ENCODE measurements at regions not wholly inside any gene's neighbourhood (a gene's known extent, or its start where the extent isn't known, plus 50 kb on each side); places are given as distances from the start of the nearest gene placed in this dataset.

GRCh38 chr12:124677552-124678356 lies 110.3 kb upstream of the NCOR2 start:
- no peak overlapping the region for H3K4me2 ChIP-seq (ENCODE audit: low read length)
- no peaks in the 10 kb centered on the region for H3K27me3 ChIP-seq (ENCODE audit: low read depth, low read length)
- no peak overlapping the region for H3K4me3 ChIP-seq (ENCODE audit: low read length)
- no peaks in the 10 kb centered on the region for H3K36me3 ChIP-seq (replicated peaks; ENCODE audit: low read depth, low read length)
- H3K4me1 ChIP-seq (ENCODE audit: low read length), result peaks cover 12% of the 10 kb centered on the region
- no peak overlapping the region for H3K9ac ChIP-seq (ENCODE audit: low read length)
- no peak for TF ChIP-seq EZH2phosphoT487 (IDR thresholded peaks at IDR 0.05; ENCODE audit: low read depth)
- no peak for TF ChIP-seq CTCF (IDR thresholded peaks at IDR 0.05; ENCODE audit: low read depth, low read length)
- H3K27ac ChIP-seq (ENCODE audit: low read length), result no peak overlapping the region
- H3K79me2 ChIP-seq (ENCODE audit: low read length), result no peaks in the 10 kb centered on the region
- no peaks in the 10 kb centered on the region for H3K9me3 ChIP-seq (ENCODE audit: insufficient read depth, low read length)
- no peaks in the 10 kb centered on the region for H4K20me1 ChIP-seq (ENCODE audit: insufficient read depth, low read length)
- H2AFZ ChIP-seq (ENCODE audit: low read depth, low read length), result no peak overlapping the region

- H4K20me1 ChIP-seq (ENCODE audit: insufficient read depth, low read length), result no peaks in the 10 kb centered on the region
- no peak overlapping the region for H3K27ac ChIP-seq (ENCODE audit: low read length)
- H3K9me3 ChIP-seq (ENCODE audit: insufficient read depth, low read length), result no peaks in the 10 kb centered on the region
- TF ChIP-seq CTCF (IDR thresholded peaks at IDR 0.05; ENCODE audit: low read depth, low read length), result no peak
- TF ChIP-seq EZH2phosphoT487 (IDR thresholded peaks at IDR 0.05; ENCODE audit: low read depth), result no peak
- H3K4me1 ChIP-seq (ENCODE audit: low read length), result peaks cover 12% of the 10 kb centered on the region
- no peaks in the 10 kb centered on the region for H3K27me3 ChIP-seq (ENCODE audit: low read depth, low read length)
- H3K4me2 ChIP-seq (ENCODE audit: low read length), result no peak overlapping the region
- no peak overlapping the region for H3K9ac ChIP-seq (ENCODE audit: low read length)
- H3K4me3 ChIP-seq (ENCODE audit: low read length), result no peak overlapping the region
- H2AFZ ChIP-seq (ENCODE audit: low read depth, low read length), result no peak overlapping the region
- H3K36me3 ChIP-seq (replicated peaks; ENCODE audit: low read depth, low read length), result no peaks in the 10 kb centered on the region
- H3K79me2 ChIP-seq (ENCODE audit: low read length), result no peaks in the 10 kb centered on the region
These were observed 109.5 kb upstream of the NCOR2 start for GRCh38 chr12:124676714-124677462.

- Histone ChIP-seq H3K4me1 (ENCODE audit: low read length) (peaks cover 4% of the 10 kb centered on the region), H3K4me2 (ENCODE audit: low read length) (no peak overlapping the region), H3K27ac (ENCODE audit: low read length) (no peak overlapping the region), H3K36me3 (replicated peaks; ENCODE audit: low read depth, low read length) (no peaks in the 10 kb centered on the region), H3K27me3 (ENCODE audit: low read depth, low read length) (no peaks in the 10 kb centered on the region), H3K9me3 (ENCODE audit: insufficient read depth, low read length) (no peaks in the 10 kb centered on the region), H2AFZ (ENCODE audit: low read depth, low read length) (no peak overlapping the region), H3K79me2 (ENCODE audit: low read length) (no peaks in the 10 kb centered on the region), H3K9ac (ENCODE audit: low read length) (no peak overlapping the region), H3K4me3 (ENCODE audit: low read length) (no peak overlapping the region), H4K20me1 (ENCODE audit: insufficient read depth, low read length) (no peaks in the 10 kb centered on the region)
- no peak for TF ChIP-seq CTCF (IDR thresholded peaks at IDR 0.05; ENCODE audit: low read depth, low read length)
- TF ChIP-seq EZH2phosphoT487 (IDR thresholded peaks at IDR 0.05; ENCODE audit: low read depth), result no peak
These were observed 108.7 kb upstream of the NCOR2 start for GRCh38 chr12:124675881-124676713.
